Right renal pelvis (tissue), 4 donors: ENCODE measurements at regions not wholly inside any gene's neighbourhood (a gene's known extent, or its start where the extent isn't known, plus 50 kb on each side); places are given as distances from the start of the nearest gene placed in this dataset.

Experiments
- DNase-seq, 4 donors: peaks; one replicate each; pipeline ENCODE4 v3.0.0-alpha.2; 2013; ENCODE audit warnings: low read depth in 4 of 4, low spot score in 3 of 4, missing footprints in 1 of 4

- no peak for DNase-seq
Measured at GRCh38 chr1:56197946-56198345, 381.4 kb downstream of the PLPP3 start.

GRCh38 chr1:56196839-56197238 is 382.5 kb downstream of the PLPP3 start:
- no peak for DNase-seq

GRCh38 chr1:56194701-56195300 is 384.6 kb downstream of the PLPP3 start:
- no peak for DNase-seq

- no peak for DNase-seq
Measured at GRCh38 chr1:56193656-56194055, 385.7 kb downstream of the PLPP3 start.

GRCh38 chr1:56191369-56191768 is 388.0 kb downstream of the PLPP3 start:
- no peak for DNase-seq

- DNase-seq = no peak
Measured at GRCh38 chr1:56190806-56191365, 388.5 kb downstream of the PLPP3 start.

GRCh38 chr1:56189946-56190805 is 389.2 kb downstream of the PLPP3 start:
- no peak for DNase-seq

GRCh38 chr1:56189454-56189853 is 389.9 kb downstream of the PLPP3 start:
- DNase-seq = no peak

- no peak for DNase-seq
Measured at GRCh38 chr1:56188855-56189254, 390.5 kb downstream of the PLPP3 start.

- no peak for DNase-seq
Measured at GRCh38 chr1:56188221-56188620, 391.1 kb downstream of the PLPP3 start.

GRCh38 chr1:56187405-56187804 is 392.0 kb downstream of the PLPP3 start:
- no peak for DNase-seq

GRCh38 chr1:56185493-56185892 is 393.9 kb downstream of the PLPP3 start:
- DNase-seq = no peak

GRCh38 chr1:56183151-56183550 is 396.2 kb downstream of the PLPP3 start:
- DNase-seq = no peak

- no peak for DNase-seq
Measured at GRCh38 chr1:56180520-56181190, 398.7 kb downstream of the PLPP3 start.

- no peak for DNase-seq
Measured at GRCh38 chr1:56179543-56179942, 399.8 kb downstream of the PLPP3 start.

GRCh38 chr1:56175211-56175610 is 404.2 kb downstream of the PLPP3 start:
- no peak for DNase-seq

GRCh38 chr1:56174176-56174885 is 405.0 kb downstream of the PLPP3 start:
- DNase-seq = no peak

- no peak for DNase-seq
Measured at GRCh38 chr1:56173736-56174135, 405.6 kb downstream of the PLPP3 start.

GRCh38 chr1:56171670-56172069 is 407.7 kb downstream of the PLPP3 start:
- no peak for DNase-seq

GRCh38 chr1:56170784-56171320 is 408.5 kb downstream of the PLPP3 start:
- no peak for DNase-seq
